ENCODE measurements at regions not wholly inside any gene's neighbourhood (a gene's known extent, or its start where the extent isn't known, plus 50 kb on each side); places are given as distances from the start of the nearest gene placed in this dataset.

GRCh38 chr10:35857860-35858259, 215.8 kb upstream of the FZD8 start:
- no peak for TF ChIP-seq CTCF (IDR thresholded peaks at IDR 0.05)
- no peak for TF ChIP-seq POLR2A (IDR thresholded peaks at IDR 0.05)
